Hepatocyte (in vitro differentiated cells): ENCODE measurements at regions not wholly inside any gene's neighbourhood (a gene's known extent, or its start where the extent isn't known, plus 50 kb on each side); places are given as distances from the start of the nearest gene placed in this dataset.

Experiments used
- CTCF ChIP-seq: fragments of 200-600 bp; sonication (generic); IDR thresholded peaks from 2 replicates; pipeline ENCODE4 v1.5.1; 2016; ENCODE audit warnings: antibody characterized with exemption, mild to moderate bottlenecking; ENCODE audit not compliant: poor library complexity
- EZH2 ChIP-seq: fragments of 200-600 bp; sonication (generic); IDR thresholded peaks from 2 replicates; pipeline ENCODE4 v1.6.1; 2016; ENCODE audit warnings: antibody characterized with exemption, mild to moderate bottlenecking, borderline replicate concordance

GRCh38 chr1:219330001-219330400 lies 156.3 kb downstream of the LYPLAL1 start:
- TF ChIP-seq CTCF, result no peak
- no peak for TF ChIP-seq EZH2
